ENCODE measurements at regions not wholly inside any gene's neighbourhood (a gene's known extent, or its start where the extent isn't known, plus 50 kb on each side); places are given as distances from the start of the nearest gene placed in this dataset.

DNA sequence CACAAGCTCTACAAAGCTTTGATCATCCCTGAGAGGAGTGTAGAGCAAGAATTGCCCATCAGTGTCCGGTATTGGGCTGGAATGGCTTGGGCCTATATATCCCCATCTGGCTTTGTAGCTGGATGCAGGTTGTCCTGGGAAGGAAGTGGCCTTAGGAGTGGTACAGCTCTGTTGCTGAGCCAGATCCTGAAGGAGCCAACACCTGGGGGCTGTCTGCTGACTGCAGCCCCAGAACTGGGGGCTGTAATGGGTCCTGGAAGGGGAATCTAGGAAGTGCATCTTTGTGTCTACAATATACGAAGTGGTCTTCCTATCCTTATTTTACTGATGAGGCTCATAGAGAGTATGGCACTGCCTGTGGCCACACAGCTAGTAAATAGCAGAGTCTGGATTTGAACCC lies 145.9 kb downstream of the CDC5L start:
- TF ChIP-seq, protein P1, sequence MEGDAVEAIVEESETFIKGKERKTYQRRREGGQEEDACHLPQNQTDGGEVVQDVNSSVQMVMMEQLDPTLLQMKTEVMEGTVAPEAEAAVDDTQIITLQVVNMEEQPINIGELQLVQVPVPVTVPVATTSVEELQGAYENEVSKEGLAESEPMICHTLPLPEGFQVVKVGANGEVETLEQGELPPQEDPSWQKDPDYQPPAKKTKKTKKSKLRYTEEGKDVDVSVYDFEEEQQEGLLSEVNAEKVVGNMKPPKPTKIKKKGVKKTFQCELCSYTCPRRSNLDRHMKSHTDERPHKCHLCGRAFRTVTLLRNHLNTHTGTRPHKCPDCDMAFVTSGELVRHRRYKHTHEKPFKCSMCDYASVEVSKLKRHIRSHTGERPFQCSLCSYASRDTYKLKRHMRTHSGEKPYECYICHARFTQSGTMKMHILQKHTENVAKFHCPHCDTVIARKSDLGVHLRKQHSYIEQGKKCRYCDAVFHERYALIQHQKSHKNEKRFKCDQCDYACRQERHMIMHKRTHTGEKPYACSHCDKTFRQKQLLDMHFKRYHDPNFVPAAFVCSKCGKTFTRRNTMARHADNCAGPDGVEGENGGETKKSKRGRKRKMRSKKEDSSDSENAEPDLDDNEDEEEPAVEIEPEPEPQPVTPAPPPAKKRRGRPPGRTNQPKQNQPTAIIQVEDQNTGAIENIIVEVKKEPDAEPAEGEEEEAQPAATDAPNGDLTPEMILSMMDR (tag by site-specific recombination; IDR thresholded peaks at IDR 0.05): no peak
- TF ChIP-seq, protein P2, sequence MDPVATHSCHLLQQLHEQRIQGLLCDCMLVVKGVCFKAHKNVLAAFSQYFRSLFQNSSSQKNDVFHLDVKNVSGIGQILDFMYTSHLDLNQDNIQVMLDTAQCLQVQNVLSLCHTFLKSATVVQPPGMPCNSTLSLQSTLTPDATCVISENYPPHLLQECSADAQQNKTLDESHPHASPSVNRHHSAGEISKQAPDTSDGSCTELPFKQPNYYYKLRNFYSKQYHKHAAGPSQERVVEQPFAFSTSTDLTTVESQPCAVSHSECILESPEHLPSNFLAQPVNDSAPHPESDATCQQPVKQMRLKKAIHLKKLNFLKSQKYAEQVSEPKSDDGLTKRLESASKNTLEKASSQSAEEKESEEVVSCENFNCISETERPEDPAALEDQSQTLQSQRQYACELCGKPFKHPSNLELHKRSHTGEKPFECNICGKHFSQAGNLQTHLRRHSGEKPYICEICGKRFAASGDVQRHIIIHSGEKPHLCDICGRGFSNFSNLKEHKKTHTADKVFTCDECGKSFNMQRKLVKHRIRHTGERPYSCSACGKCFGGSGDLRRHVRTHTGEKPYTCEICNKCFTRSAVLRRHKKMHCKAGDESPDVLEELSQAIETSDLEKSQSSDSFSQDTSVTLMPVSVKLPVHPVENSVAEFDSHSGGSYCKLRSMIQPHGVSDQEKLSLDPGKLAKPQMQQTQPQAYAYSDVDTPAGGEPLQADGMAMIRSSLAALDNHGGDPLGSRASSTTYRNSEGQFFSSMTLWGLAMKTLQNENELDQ (tag by site-specific recombination; IDR thresholded peaks at IDR 0.05; ENCODE audit: low read depth): no peak
